GM21515 (cell line): ENCODE measurements at regions not wholly inside any gene's neighbourhood (a gene's known extent, or its start where the extent isn't known, plus 50 kb on each side); places are given as distances from the start of the nearest gene placed in this dataset.

Experiments used
- ATAC-seq: cut with Tn5 transposase; IDR thresholded peaks from one replicate; pipeline ENCODE4 v1.9.1; 2021; ENCODE audit not compliant: unreplicated experiment

- ATAC-seq, result no peak
Measured at GRCh38 chr18:24530630-24531111, 70.2 kb downstream of the HRH4 start.

- ATAC-seq, result no peak
Measured at GRCh38 chr18:24534271-24534670, 73.8 kb downstream of the HRH4 start.

GRCh38 chr18:24534737-24535136, 74.3 kb downstream of the HRH4 start:
- no peak for ATAC-seq

- no peak for ATAC-seq
Measured at GRCh38 chr18:24535527-24536295, 75.3 kb downstream of the HRH4 start.

- no peak for ATAC-seq
Measured at GRCh38 chr18:24536326-24536725, 75.9 kb downstream of the HRH4 start.

GRCh38 chr18:24536834-24537233, 76.4 kb downstream of the HRH4 start:
- ATAC-seq, result no peak

- no peak for ATAC-seq
Measured at GRCh38 chr18:24538414-24539264, 78.2 kb downstream of the HRH4 start.

GRCh38 chr18:24539866-24540617, 79.6 kb downstream of the HRH4 start:
- ATAC-seq, result no peak

GRCh38 chr18:24540896-24541295, 80.5 kb downstream of the HRH4 start:
- no peak for ATAC-seq

GRCh38 chr18:24543086-24543794, 82.8 kb downstream of the HRH4 start:
- no peak for ATAC-seq

GRCh38 chr18:24543795-24544498, 83.5 kb downstream of the HRH4 start:
- ATAC-seq, result no peak

GRCh38 chr18:24544949-24545348, 84.5 kb downstream of the HRH4 start:
- no peak for ATAC-seq

- ATAC-seq, result no peak
Measured at GRCh38 chr18:24545651-24546050, 85.2 kb downstream of the HRH4 start.

GRCh38 chr18:24546307-24546706, 85.9 kb downstream of the HRH4 start:
- ATAC-seq, result no peak

- ATAC-seq, result no peak
Measured at GRCh38 chr18:24548583-24548982, 88.1 kb downstream of the HRH4 start.

GRCh38 chr18:24552218-24552617, 91.8 kb downstream of the HRH4 start:
- no peak for ATAC-seq

- ATAC-seq, result no peak
Measured at GRCh38 chr18:24553571-24554285, 93.3 kb downstream of the HRH4 start.

- ATAC-seq, result no peak
Measured at GRCh38 chr18:24558403-24558802, 98.0 kb downstream of the HRH4 start.

- ATAC-seq, result no peak
Measured at GRCh38 chr18:24559526-24559925, 99.1 kb downstream of the HRH4 start.
